ENCODE measurements at regions not wholly inside any gene's neighbourhood (a gene's known extent, or its start where the extent isn't known, plus 50 kb on each side); places are given as distances from the start of the nearest gene placed in this dataset.

GRCh38 chr1:213697192-213697802 lies 290.5 kb upstream of the PROX1 start:
- H2AK9ac ChIP-seq (replicated peaks; ENCODE audit: low read depth, low read length, poor library complexity), result no peak overlapping the region
- DNase-seq (no peak), ATAC-seq (ENCODE audit: low read depth) (no peak)
- no peak overlapping the region for H2BK15ac ChIP-seq (ENCODE audit: low read depth, low read length)
- TF ChIP-seq FOS (IDR thresholded peaks at IDR 0.05; ENCODE audit: low read depth, low read length), result no peak
- no peak for TF ChIP-seq MAFK (IDR thresholded peaks at IDR 0.05; ENCODE audit: low read depth, low read length)
- no peak for TF ChIP-seq SMC3 (IDR thresholded peaks at IDR 0.05; ENCODE audit: low read depth, low read length)
- TF ChIP-seq RCOR1 (IDR thresholded peaks at IDR 0.05; ENCODE audit: insufficient replicate concordance, low read length), result no peak
- no peak for TF ChIP-seq ELK1 (IDR thresholded peaks at IDR 0.05; ENCODE audit: borderline replicate concordance, low read depth, low read length)
- no peak for TF ChIP-seq MAZ (IDR thresholded peaks at IDR 0.05; ENCODE audit: borderline replicate concordance, low read depth, low read length)
- TF ChIP-seq RAD21 (IDR thresholded peaks at IDR 0.05; ENCODE audit: low read length), result no peak
- no peak for TF ChIP-seq CHD1 (IDR thresholded peaks at IDR 0.05; ENCODE audit: low read depth, low read length)
- TF ChIP-seq RFX5 (IDR thresholded peaks at IDR 0.05; ENCODE audit: low read depth, low read length), result no peak
- TF ChIP-seq POLR2A (IDR thresholded peaks at IDR 0.05; ENCODE audit: low read depth, low read length), result no peak
- TF ChIP-seq USF2 (IDR thresholded peaks at IDR 0.05; ENCODE audit: low read depth, low read length), result no peak
- TF ChIP-seq MXI1 (IDR thresholded peaks at IDR 0.05; ENCODE audit: borderline replicate concordance, low read depth, low read length), result no peak
- no peak for TF ChIP-seq BHLHE40 (IDR thresholded peaks at IDR 0.05; ENCODE audit: low read depth, low read length)
- TF ChIP-seq CEBPB (IDR thresholded peaks at IDR 0.05; ENCODE audit: low read depth, low read length), result no peak
- no peak for TF ChIP-seq NFE2L2 (IDR thresholded peaks at IDR 0.05; ENCODE audit: low read depth, low read length)
- TF ChIP-seq CTCF (conservative IDR thresholded peaks at IDR 0.05; ENCODE audit: low read depth, low read length), result no peak
- in situ Hi-C loops (cut with MboI; ENCODE audit: low sequenced_read_pairs), result no loop called here
- CTCF ChIA-PET, result no interaction called here
- H3K14ac ChIP-seq (replicated peaks; ENCODE audit: low read depth, low read length), result no peak overlapping the region
- H2AFZ ChIP-seq (replicated peaks; ENCODE audit: low read length, poor library complexity), result no peak overlapping the region
- no peaks in the 10 kb centered on the region for H3K79me1 ChIP-seq (ENCODE audit: low read depth in 1 of 2, low read length in 2 of 2)
- no peaks in the 10 kb centered on the region for H3K36me3 ChIP-seq (ENCODE audit: control insufficient read depth, insufficient read depth, low read length)
- no peak overlapping the region for H3K23ac ChIP-seq (ENCODE audit: low read depth, low read length)
- no TSS peak for BruUV-seq (replicated peaks)
- H3K9me3 ChIP-seq (ENCODE audit: control insufficient read depth, insufficient read depth, low read length), result peaks cover 10% of the 10 kb centered on the region
- POLR2A ChIA-PET (ENCODE audit: unreplicated experiment), result no interaction called here
- no peak overlapping the region for H4K5ac ChIP-seq (ENCODE audit: low read depth, low read length)
- no peak overlapping the region for H2BK120ac ChIP-seq (ENCODE audit: low read depth, low read length)
- no peak overlapping the region for H3K18ac ChIP-seq (ENCODE audit: low read depth, low read length)
- no peak overlapping the region for H3K4me2 ChIP-seq (ENCODE audit: low read depth, low read length)
- H3K4me3 ChIP-seq (ENCODE audit: insufficient read depth, low read depth, low read length), result no peak overlapping the region
- no peaks in the 10 kb centered on the region for H3K9me1 ChIP-seq (ENCODE audit: insufficient read depth, low read length)
- H2AK5ac ChIP-seq (ENCODE audit: low read depth, low read length), result no peak overlapping the region
- intact Hi-C loops (cut with micrococcal nuclease), result no loop called here
- H4K8ac ChIP-seq (ENCODE audit: low read depth in 2 of 2, low read length in 2 of 2), result no peak overlapping the region
- H3K27me3 ChIP-seq (ENCODE audit: control insufficient read depth, insufficient read depth, low read length), result no peaks in the 10 kb centered on the region
- no peak overlapping the region for H3K56ac ChIP-seq (ENCODE audit: extremely low read depth, insufficient read depth, low read length)
- no CpG with 5 or more reads among the region's 4 CpGs for WGBS, 2 experiments (ENCODE audit: extremely low coverage in 2 of 2, insufficient read length in 1 of 2)
- H4K20me1 ChIP-seq (ENCODE audit: insufficient read depth, low read length), result no peaks in the 10 kb centered on the region
- no peak overlapping the region for H3K27ac ChIP-seq (ENCODE audit: insufficient read depth, low read length)
- no peak overlapping the region for H2BK5ac ChIP-seq (ENCODE audit: low read depth, low read length, poor library complexity, severe bottlenecking)
- dilution Hi-C loops (cut with HindIII; ENCODE audit: low sequenced_read_pairs, unreplicated experiment), result no loop called here
- H3K9ac ChIP-seq (ENCODE audit: low read depth, low read length), result no peak overlapping the region
- H3K4me1 ChIP-seq (ENCODE audit: control insufficient read depth, insufficient read depth, low read length), result no peaks in the 10 kb centered on the region
- H4K91ac ChIP-seq (ENCODE audit: insufficient read depth, low read depth, low read length), result no peak overlapping the region
- no peak overlapping the region for H2BK20ac ChIP-seq (ENCODE audit: low read depth, low read length)
- no peak overlapping the region for H3K4ac ChIP-seq (ENCODE audit: low read depth, low read length)

All from IMR-90 (cell line).